ENCODE measurements at regions not wholly inside any gene's neighbourhood (a gene's known extent, or its start where the extent isn't known, plus 50 kb on each side); places are given as distances from the start of the nearest gene placed in this dataset.

GRCh38 chr14:98177551-98177950, 1094.4 kb downstream of the BCL11B start:
- H3K9me3 Mint-ChIP-seq (ENCODE audit: unreplicated experiment): no peaks in the 10 kb centered on the region
- TF ChIP-seq, protein P1, sequence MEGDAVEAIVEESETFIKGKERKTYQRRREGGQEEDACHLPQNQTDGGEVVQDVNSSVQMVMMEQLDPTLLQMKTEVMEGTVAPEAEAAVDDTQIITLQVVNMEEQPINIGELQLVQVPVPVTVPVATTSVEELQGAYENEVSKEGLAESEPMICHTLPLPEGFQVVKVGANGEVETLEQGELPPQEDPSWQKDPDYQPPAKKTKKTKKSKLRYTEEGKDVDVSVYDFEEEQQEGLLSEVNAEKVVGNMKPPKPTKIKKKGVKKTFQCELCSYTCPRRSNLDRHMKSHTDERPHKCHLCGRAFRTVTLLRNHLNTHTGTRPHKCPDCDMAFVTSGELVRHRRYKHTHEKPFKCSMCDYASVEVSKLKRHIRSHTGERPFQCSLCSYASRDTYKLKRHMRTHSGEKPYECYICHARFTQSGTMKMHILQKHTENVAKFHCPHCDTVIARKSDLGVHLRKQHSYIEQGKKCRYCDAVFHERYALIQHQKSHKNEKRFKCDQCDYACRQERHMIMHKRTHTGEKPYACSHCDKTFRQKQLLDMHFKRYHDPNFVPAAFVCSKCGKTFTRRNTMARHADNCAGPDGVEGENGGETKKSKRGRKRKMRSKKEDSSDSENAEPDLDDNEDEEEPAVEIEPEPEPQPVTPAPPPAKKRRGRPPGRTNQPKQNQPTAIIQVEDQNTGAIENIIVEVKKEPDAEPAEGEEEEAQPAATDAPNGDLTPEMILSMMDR (IDR thresholded peaks at IDR 0.05; ENCODE audit: unreplicated experiment): no peak
- H3K4me3 Mint-ChIP-seq (ENCODE audit: unreplicated experiment): no peak overlapping the region
- H3K4me1 Mint-ChIP-seq (ENCODE audit: unreplicated experiment): peaks cover 18% of the 10 kb centered on the region
- H3K27me3 Mint-ChIP-seq (ENCODE audit: unreplicated experiment): no peaks in the 10 kb centered on the region
- H3K27ac Mint-ChIP-seq (ENCODE audit: unreplicated experiment): no peak overlapping the region
- DNase-seq (ENCODE audit: low spot score): no peak
- no peaks in the 10 kb centered on the region for H3K36me3 Mint-ChIP-seq (ENCODE audit: low read depth, unreplicated experiment)

- DNase-seq (ENCODE audit: low spot score): no peak
- TF ChIP-seq, protein P1 (IDR thresholded peaks at IDR 0.05; ENCODE audit: unreplicated experiment): no peak
- Mint-ChIP-seq H3K9me3 (ENCODE audit: unreplicated experiment) (no peaks in the 10 kb centered on the region), H3K36me3 (ENCODE audit: low read depth, unreplicated experiment) (no peaks in the 10 kb centered on the region), H3K4me1 (ENCODE audit: unreplicated experiment) (peaks cover 20% of the 10 kb centered on the region), H3K27me3 (ENCODE audit: unreplicated experiment) (no peaks in the 10 kb centered on the region), H3K4me3 (ENCODE audit: unreplicated experiment) (no peak overlapping the region), H3K27ac (ENCODE audit: unreplicated experiment) (no peak overlapping the region)
These were observed 1090.8 kb downstream of the BCL11B start for GRCh38 chr14:98181241-98181640.

DNA sequence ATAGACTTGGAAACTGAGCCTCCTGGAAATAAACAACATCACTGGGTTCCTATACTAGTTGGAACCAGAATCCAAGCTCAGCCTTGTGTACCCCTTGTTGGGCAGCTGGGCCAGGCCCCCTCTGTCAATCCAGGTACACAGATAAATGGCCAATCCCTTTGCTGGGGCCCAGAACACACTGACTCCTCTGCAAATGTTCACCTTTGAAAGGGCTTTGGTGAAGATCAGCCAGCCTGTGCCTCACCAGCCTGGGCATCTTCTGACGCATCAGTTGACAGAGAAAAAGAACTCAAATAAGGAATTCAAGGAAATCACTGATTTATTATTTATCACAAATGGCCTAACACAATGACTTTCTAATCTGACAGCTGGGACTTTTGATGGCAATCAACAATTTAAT, 1090.2 kb downstream of the BCL11B start:
- TF ChIP-seq, protein P1 (IDR thresholded peaks at IDR 0.05; ENCODE audit: unreplicated experiment): no peak
- H3K4me1 Mint-ChIP-seq (ENCODE audit: unreplicated experiment): peaks cover 20% of the 10 kb centered on the region
- no peaks in the 10 kb centered on the region for H3K27me3 Mint-ChIP-seq (ENCODE audit: unreplicated experiment)
- H3K4me3 Mint-ChIP-seq (ENCODE audit: unreplicated experiment): no peak overlapping the region
- no peak for DNase-seq (ENCODE audit: low spot score)
- no peaks in the 10 kb centered on the region for H3K36me3 Mint-ChIP-seq (ENCODE audit: low read depth, unreplicated experiment)
- no peak overlapping the region for H3K27ac Mint-ChIP-seq (ENCODE audit: unreplicated experiment)
- H3K9me3 Mint-ChIP-seq (ENCODE audit: unreplicated experiment): no peaks in the 10 kb centered on the region

- no peaks in the 10 kb centered on the region for H3K9me3 Mint-ChIP-seq (ENCODE audit: unreplicated experiment)
- peaks cover 20% of the 10 kb centered on the region for H3K4me1 Mint-ChIP-seq (ENCODE audit: unreplicated experiment)
- TF ChIP-seq, protein P1 (IDR thresholded peaks at IDR 0.05; ENCODE audit: unreplicated experiment): no peak
- H3K4me3 Mint-ChIP-seq (ENCODE audit: unreplicated experiment): no peak overlapping the region
- no peaks in the 10 kb centered on the region for H3K27me3 Mint-ChIP-seq (ENCODE audit: unreplicated experiment)
- H3K36me3 Mint-ChIP-seq (ENCODE audit: low read depth, unreplicated experiment): no peaks in the 10 kb centered on the region
- H3K27ac Mint-ChIP-seq (ENCODE audit: unreplicated experiment): no peak overlapping the region
- DNase-seq (ENCODE audit: low spot score): no peak
These were observed 1089.5 kb downstream of the BCL11B start for GRCh38 chr14:98182393-98183055.

- Mint-ChIP-seq H3K27me3 (ENCODE audit: unreplicated experiment) (no peaks in the 10 kb centered on the region), H3K36me3 (ENCODE audit: low read depth, unreplicated experiment) (no peaks in the 10 kb centered on the region), H3K27ac (ENCODE audit: unreplicated experiment) (no peak overlapping the region), H3K4me1 (ENCODE audit: unreplicated experiment) (peaks cover 20% of the 10 kb centered on the region), H3K4me3 (ENCODE audit: unreplicated experiment) (no peak overlapping the region), H3K9me3 (ENCODE audit: unreplicated experiment) (no peaks in the 10 kb centered on the region)
- TF ChIP-seq, protein P1 (IDR thresholded peaks at IDR 0.05; ENCODE audit: unreplicated experiment): no peak
- DNase-seq (ENCODE audit: low spot score): no peak
These were observed 1088.4 kb downstream of the BCL11B start for GRCh38 chr14:98183556-98183955.
